Parathyroid adenoma (tissue), 2 donors: ENCODE measurements at regions not wholly inside any gene's neighbourhood (a gene's known extent, or its start where the extent isn't known, plus 50 kb on each side); places are given as distances from the start of the nearest gene placed in this dataset.

ENCODE experiments used
- H2AFZ ChIP-seq: fragments of 300-600 bp; sonication (generic); one replicate; pipeline ENCODE4 v1.7.0; 2017; ENCODE audit warnings: antibody characterized with exemption, mild to moderate bottlenecking
- H3K27ac ChIP-seq: fragments of 300-600 bp; sonication (generic); one replicate; pipeline ENCODE4 v1.7.0; 2017
- H3K27me3 ChIP-seq: fragments of 300-600 bp; sonication (generic); one replicate; pipeline ENCODE4 v1.7.0; 2017; ENCODE audit warnings: low read length; ENCODE audit not compliant: control insufficient read depth, insufficient read depth
- H3K36me3 ChIP-seq: fragments of 300-600 bp; sonication (generic); one replicate; pipeline ENCODE4 v1.7.0; 2017; ENCODE audit warnings: low read length; ENCODE audit not compliant: control insufficient read depth, insufficient read depth
- H3K4me1 ChIP-seq: fragments of 300-600 bp; sonication (generic); one replicate; pipeline ENCODE4 v1.7.0; 2017; ENCODE audit warnings: control low read depth
- H3K4me2 ChIP-seq: fragments of 300-600 bp; sonication (generic); one replicate; pipeline ENCODE4 v1.7.0; 2017; ENCODE audit warnings: low read length
- H3K4me3 ChIP-seq: fragments of 300-600 bp; sonication (generic); one replicate; pipeline ENCODE4 v1.7.0; 2017; ENCODE audit warnings: low read depth, low read length
- H3K79me2 ChIP-seq: fragments of 300-600 bp; sonication (generic); one replicate; pipeline ENCODE4 v1.7.0; 2017; ENCODE audit warnings: control low read depth
- H3K9ac ChIP-seq: fragments of 300-600 bp; sonication (generic); one replicate; pipeline ENCODE4 v1.7.0; 2017; ENCODE audit warnings: mild to moderate bottlenecking
- H3K9me3 ChIP-seq: fragments of 300-600 bp; sonication (generic); one replicate; pipeline ENCODE4 v1.7.0; 2017; ENCODE audit warnings: low read length; ENCODE audit not compliant: control insufficient read depth
- TF ChIP-seq, protein P1 (sequence below): fragments of 300-600 bp; sonication (generic); IDR thresholded peaks from one replicate; pipeline ENCODE4 v1.7.0; 2017; ENCODE audit warnings: antibody characterized with exemption, mild to moderate bottlenecking
- donor health status: primary hyperparathyroidism.

- TF ChIP-seq, protein P1, sequence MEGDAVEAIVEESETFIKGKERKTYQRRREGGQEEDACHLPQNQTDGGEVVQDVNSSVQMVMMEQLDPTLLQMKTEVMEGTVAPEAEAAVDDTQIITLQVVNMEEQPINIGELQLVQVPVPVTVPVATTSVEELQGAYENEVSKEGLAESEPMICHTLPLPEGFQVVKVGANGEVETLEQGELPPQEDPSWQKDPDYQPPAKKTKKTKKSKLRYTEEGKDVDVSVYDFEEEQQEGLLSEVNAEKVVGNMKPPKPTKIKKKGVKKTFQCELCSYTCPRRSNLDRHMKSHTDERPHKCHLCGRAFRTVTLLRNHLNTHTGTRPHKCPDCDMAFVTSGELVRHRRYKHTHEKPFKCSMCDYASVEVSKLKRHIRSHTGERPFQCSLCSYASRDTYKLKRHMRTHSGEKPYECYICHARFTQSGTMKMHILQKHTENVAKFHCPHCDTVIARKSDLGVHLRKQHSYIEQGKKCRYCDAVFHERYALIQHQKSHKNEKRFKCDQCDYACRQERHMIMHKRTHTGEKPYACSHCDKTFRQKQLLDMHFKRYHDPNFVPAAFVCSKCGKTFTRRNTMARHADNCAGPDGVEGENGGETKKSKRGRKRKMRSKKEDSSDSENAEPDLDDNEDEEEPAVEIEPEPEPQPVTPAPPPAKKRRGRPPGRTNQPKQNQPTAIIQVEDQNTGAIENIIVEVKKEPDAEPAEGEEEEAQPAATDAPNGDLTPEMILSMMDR: no peak
- Histone ChIP-seq H3K79me2 (no peaks in the 10 kb centered on the region), H3K4me3 (no peak overlapping the region), H3K9ac (no peak overlapping the region), H3K9me3 (no peaks in the 10 kb centered on the region), H3K27ac (no peak overlapping the region), H3K27me3 (no peaks in the 10 kb centered on the region), H3K4me2 (no peak overlapping the region), H3K36me3 (no peaks in the 10 kb centered on the region), H3K4me1 (no peaks in the 10 kb centered on the region), H2AFZ (no peak overlapping the region)
Observed at GRCh38 chr2:109685453-109685852, 71.3 kb downstream of the SOWAHC start.

DNA sequence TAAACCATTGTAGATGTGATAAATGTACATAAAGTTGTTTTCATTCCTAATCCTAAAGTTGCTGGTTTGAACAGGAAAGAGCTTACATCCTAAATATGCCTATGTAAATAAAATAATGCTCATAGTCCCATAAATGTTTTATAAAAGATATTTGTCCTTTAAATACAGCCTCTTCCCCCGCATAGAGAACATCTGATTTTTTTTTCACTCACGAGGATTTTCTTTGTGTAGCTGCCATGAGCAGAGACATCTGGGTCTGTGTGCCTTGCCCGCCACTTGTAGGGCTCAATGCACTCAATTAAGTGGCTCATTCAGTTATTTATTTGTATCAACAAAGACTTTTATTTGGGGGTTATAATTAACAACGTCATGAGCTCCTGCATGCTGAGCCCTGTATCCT, 72.8 kb downstream of the SOWAHC start:
- TF ChIP-seq, protein P1: no peak
- Histone ChIP-seq H3K27me3 (no peaks in the 10 kb centered on the region), H3K4me3 (no peak overlapping the region), H2AFZ (no peak overlapping the region), H3K36me3 (no peaks in the 10 kb centered on the region), H3K4me1 (no peaks in the 10 kb centered on the region), H3K9me3 (no peaks in the 10 kb centered on the region), H3K9ac (no peak overlapping the region), H3K79me2 (no peaks in the 10 kb centered on the region), H3K4me2 (no peak overlapping the region), H3K27ac (no peak overlapping the region)

DNA sequence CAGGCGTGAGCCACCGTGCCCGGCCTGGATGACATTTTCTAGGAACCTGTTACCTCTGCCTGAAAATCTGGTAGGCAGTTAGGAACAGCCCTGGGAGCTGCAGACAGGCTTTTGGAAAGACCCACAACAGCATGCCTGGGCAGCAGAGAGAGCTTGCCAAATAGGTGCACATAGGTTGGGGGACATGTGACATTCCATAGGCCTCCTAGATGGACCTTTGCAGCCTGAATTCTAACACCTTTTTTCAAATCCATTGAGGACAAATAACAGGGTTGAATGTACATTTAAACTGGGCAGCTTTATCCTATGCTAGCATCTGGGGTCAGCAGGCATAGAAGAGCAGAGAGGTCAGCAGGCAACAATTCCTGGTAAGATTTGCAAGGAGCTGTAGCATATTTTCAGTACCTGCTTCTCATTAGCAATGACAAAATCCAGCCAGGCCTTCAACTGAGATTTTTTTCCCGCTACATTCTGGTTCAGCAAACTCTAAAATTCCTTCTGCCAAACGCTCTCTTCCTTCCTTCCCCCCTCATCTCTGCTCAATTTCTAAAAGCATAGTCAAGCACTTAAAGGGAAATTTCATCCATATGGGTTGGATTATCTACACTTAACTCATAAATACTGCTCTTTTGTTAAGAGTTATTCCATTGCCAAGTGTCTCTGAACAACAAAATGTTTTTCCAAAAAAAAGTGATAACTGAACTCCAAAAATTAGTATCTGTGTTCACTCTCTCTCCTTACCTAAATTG, 75.2 kb downstream of the SOWAHC start:
- no peak overlapping the region for H2AFZ ChIP-seq
- H3K4me3 ChIP-seq: no peak overlapping the region
- H3K9ac ChIP-seq: no peak overlapping the region
- H3K4me2 ChIP-seq: no peak overlapping the region
- TF ChIP-seq, protein P1: no peak
- H3K4me1 ChIP-seq: no peaks in the 10 kb centered on the region
- no peaks in the 10 kb centered on the region for H3K79me2 ChIP-seq
- no peaks in the 10 kb centered on the region for H3K27me3 ChIP-seq
- H3K27ac ChIP-seq: no peak overlapping the region
- no peaks in the 10 kb centered on the region for H3K9me3 ChIP-seq
- no peaks in the 10 kb centered on the region for H3K36me3 ChIP-seq

GRCh38 chr2:109689973-109690372, 75.8 kb downstream of the SOWAHC start:
- TF ChIP-seq, protein P1: no peak
- H3K27ac ChIP-seq: no peak overlapping the region

GRCh38 chr2:109690457-109690821, 76.3 kb downstream of the SOWAHC start:
- H3K79me2 ChIP-seq: no peaks in the 10 kb centered on the region
- H2AFZ ChIP-seq: peak overlapping the region; percentile 55
- H3K4me3 ChIP-seq: no peak overlapping the region
- H3K9me3 ChIP-seq: no peaks in the 10 kb centered on the region
- no peaks in the 10 kb centered on the region for H3K27me3 ChIP-seq
- no peak overlapping the region for H3K4me2 ChIP-seq
- no peaks in the 10 kb centered on the region for H3K36me3 ChIP-seq
- no peak overlapping the region for H3K9ac ChIP-seq
- H3K4me1 ChIP-seq: no peaks in the 10 kb centered on the region
- TF ChIP-seq, protein P1: no peak
- H3K27ac ChIP-seq: no peak overlapping the region

More at GRCh38 chr2:109689973-109690372, 75.8 kb downstream of the SOWAHC start:
- no peaks in the 10 kb centered on the region for H3K4me1 ChIP-seq
- H3K79me2 ChIP-seq: no peaks in the 10 kb centered on the region
- H3K36me3 ChIP-seq: no peaks in the 10 kb centered on the region
- H3K4me3 ChIP-seq: no peak overlapping the region
- no peak overlapping the region for H3K4me2 ChIP-seq
- H3K9ac ChIP-seq: no peak overlapping the region
- H3K9me3 ChIP-seq: no peaks in the 10 kb centered on the region
- no peak overlapping the region for H2AFZ ChIP-seq
- no peaks in the 10 kb centered on the region for H3K27me3 ChIP-seq
